ENCODE measurements at regions not wholly inside any gene's neighbourhood (a gene's known extent, or its start where the extent isn't known, plus 50 kb on each side); places are given as distances from the start of the nearest gene placed in this dataset.

GRCh38 chr19:30673336-30673735 is 301.2 kb downstream of the ZNF536 start:
- no peak for DNase-seq

- no peak for DNase-seq
Observed at GRCh38 chr19:30672926-30673325, 300.7 kb downstream of the ZNF536 start.

DNA sequence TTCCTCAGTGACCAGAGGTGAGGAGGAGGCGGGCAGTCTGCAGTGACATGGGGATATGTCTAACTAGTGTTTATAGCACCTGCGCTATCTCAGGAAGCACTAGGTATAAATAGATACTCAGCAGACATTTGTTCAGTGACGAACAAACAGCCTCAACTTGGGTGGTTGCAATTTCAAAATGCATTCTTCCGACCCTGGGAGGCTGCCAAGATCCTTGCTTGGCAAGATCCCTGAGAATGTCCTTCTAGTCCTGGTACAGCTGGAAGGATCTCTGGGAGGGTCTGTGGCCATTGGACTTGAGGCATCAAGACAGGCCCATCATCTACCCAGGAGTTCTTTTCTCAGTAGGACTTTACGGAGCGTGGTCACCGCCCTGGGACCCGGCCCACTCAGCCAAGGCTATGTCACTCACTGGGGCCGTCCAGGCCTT is 299.5 kb downstream of the ZNF536 start:
- no peak for DNase-seq

DNA sequence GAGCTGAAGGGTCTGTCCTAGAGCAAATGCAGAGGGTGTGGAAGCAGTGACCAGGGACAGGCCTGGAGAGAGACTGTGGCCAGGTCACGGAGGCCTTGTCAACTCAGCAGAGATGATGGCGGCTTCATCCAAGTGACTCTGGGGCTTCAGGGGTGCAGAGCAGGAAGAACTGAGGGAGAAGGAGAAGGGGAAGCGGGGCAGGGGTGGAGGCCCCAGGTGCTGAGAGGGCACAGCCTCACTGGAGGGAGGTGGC is 299.1 kb downstream of the ZNF536 start:
- DNase-seq: no peak

DNA sequence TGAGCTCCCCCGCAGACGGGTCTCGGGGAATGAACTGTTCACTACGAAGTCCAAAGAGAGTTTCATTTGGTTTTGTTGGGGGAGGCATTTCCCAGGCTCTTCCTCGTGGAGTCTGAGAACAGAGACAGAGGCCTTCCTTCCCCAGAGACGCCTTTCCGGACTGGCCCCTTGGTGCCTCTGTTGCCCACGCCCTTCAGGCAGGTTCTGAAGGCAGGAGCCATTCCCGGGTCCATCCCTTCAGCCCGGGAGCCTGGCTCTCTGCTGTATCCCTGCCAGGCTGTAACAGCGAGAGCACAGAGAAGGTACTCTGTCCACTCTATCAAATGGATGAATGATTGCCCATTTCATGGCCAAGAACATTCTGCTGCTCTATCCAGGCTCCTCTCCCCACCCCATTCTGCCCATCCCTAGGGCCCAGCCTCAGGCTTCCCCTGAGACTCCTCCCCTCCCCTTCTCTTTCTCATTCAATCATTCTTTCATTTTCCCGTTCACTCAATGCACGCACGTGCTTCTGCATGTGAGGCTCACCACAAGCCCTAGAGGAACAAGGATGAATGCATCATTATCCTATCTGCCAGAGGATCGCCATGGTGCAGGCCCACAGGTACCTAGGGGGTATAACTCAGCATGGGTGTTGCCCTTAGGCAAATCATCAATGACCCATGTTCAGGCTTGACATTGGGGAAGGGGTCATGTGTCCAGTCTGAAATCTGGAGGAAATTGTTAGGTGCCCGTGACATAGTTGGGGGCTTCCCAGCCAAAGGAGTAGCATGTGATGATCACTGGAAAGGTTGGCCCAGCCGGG is 298.6 kb downstream of the ZNF536 start:
- no peak for DNase-seq

GRCh38 chr19:30670011-30670329 is 297.8 kb downstream of the ZNF536 start:
- no peak for DNase-seq

- DNase-seq: peak; percentile 7 to 21
Observed at GRCh38 chr19:30669329-30670010, 297.3 kb downstream of the ZNF536 start.

GRCh38 chr19:30668521-30669155 is 296.5 kb downstream of the ZNF536 start:
- no peak for DNase-seq

DNA sequence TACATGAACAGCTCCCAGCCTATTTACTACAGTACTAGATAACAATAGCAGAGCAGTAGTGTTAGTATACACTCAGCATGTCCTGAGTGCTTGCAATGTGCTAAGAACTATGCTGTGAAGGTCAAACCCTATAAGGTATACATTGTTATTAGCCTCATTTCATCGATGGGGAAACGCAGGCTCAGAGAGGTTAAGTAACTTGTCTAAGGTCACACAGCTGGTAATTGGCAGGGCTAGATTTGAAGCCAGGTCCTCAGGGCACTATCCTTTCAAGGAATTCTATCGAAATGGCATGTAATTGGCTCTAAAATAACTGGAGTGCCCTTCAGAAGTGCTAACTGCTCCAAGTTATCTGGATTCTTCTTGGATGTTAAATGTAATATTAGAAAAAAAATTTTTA is 295.6 kb downstream of the ZNF536 start:
- no peak for DNase-seq

- DNase-seq: no peak
Observed at GRCh38 chr19:30667227-30667626, 295.0 kb downstream of the ZNF536 start.

- peak; percentile 21 to 29 for DNase-seq
Observed at GRCh38 chr19:30666301-30666803, 294.2 kb downstream of the ZNF536 start.

DNA sequence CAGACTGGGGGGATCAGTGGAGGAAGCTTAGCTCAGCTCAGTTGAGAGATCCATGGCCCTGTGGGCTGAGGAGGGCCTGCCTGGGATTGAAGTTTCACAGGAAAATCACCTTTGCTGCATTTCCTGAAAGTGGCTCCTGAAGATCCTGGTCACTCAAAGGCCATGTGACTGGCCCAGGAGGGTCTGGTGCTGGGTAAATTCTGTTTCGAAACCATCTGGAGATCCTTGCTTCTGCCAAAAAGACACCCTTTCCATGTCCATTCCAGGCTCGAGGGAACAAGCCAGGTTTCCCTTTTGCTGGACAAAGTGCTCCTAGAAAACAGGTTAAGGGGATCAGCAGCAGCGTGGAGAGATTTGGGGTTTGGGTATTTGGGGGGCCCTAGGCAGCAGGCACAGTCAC is 293.3 kb downstream of the ZNF536 start:
- no peak for DNase-seq

- no peak for DNase-seq
Observed at GRCh38 chr19:30663611-30664174, 291.5 kb downstream of the ZNF536 start.

GRCh38 chr19:30662211-30662861 is 290.2 kb downstream of the ZNF536 start:
- no peak for DNase-seq

- DNase-seq: no peak
Observed at GRCh38 chr19:30659638-30660037, 287.5 kb downstream of the ZNF536 start.

DNA sequence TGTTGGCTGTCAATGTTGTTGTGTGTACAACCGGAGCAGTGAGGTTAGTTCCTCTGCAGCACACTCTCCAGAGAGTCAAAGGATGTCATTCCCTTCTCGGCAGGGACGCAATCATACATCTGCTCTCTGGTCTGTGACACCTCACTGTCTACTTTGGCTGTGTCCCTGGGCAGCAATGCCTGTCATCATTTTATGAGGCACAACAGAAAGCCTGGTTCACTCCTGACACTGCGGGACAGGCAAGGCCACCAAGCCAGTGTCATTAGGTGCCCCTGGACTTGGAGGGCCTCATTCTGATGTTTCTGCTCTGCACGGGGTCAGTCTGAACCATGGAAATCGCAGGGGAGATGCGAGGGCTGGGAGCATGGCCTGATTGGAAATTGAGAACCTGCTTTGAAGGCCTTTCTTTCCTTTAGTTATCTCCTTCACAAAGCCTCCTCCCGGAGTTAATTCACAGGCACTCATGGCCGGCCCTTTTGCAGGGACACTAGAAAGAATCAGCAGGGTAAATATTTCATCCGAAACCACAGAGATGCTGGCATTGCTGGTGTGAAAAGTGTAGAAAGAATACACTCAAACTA is 284.4 kb downstream of the ZNF536 start:
- no peak for DNase-seq

DNA sequence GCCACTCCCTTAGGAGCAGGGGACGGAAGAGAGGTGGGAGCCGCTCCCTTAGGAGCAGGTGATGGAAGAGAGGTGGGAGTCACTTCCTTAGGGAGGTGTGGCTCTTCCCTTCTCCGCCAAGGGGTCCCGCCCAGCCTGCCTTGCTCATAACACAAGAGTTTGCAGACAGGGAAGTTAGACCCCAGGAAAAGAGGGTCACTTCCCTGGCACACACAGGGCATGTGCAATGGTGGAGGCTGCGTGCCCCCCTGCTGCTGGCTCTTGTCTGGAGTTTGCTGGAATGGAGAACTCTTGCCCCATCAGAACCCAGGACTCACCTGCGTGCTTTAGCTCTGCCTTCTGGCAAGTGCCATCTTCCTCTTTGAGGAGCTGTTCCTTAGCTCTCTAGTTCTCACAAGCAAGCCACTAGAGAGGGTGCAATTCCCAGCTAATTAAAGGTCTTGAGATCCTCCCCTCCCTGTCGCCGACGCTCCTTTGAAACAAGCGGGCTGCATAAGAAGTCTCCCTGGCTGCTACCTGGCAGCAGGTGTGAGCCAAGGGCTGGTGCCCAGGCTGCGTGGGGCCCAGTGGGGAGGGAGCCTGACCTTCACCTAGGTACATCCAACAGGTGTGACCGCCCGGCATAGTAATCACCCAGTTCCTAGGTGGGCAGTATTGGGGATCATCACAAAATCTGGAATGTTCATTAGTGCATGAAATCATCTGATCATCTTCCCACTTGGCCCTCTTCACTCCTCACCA is 281.6 kb downstream of the ZNF536 start:
- no peak for DNase-seq

DNA sequence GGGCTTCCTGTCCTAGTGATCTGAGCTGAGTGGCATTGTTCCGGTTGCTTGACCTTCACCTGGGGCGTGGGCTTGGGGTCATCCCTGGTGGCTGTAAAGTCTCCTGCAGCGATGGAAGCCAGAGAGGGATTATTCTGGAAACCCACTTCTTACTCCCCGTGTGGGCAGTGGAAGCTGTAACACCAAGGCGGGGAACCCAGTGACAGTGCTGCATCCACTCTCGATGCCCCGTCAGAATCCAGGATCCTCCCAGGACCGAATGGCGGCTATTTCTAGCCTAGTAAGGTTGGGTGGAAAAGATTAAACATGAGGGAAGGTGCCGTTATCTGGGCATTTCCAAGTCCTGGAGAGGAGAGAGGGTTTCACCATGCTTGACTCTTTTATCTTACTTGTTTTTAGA is 280.6 kb downstream of the ZNF536 start:
- DNase-seq: no peak

DNA sequence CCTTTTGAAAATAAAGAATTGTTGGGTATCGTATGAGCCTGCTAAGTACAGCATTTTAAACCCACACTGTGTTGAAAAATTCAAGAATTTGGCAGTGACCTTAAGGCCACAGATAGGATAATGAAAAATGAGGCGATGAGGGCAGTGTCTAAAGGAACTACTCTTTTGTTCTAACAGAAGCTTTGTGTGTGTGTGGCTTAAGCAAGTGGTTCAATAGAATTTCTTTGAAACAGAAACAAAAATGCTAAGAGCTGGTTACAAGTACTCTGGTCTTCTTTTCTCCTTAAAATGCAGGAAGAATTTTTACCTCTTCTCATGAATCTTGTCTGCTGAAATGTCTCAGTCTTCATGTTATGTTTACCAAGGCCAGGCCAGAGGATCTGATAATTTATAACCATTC is 279.5 kb downstream of the ZNF536 start:
- DNase-seq: no peak

GRCh38 chr19:30651066-30651465 is 278.9 kb downstream of the ZNF536 start:
- DNase-seq: no peak

DNA sequence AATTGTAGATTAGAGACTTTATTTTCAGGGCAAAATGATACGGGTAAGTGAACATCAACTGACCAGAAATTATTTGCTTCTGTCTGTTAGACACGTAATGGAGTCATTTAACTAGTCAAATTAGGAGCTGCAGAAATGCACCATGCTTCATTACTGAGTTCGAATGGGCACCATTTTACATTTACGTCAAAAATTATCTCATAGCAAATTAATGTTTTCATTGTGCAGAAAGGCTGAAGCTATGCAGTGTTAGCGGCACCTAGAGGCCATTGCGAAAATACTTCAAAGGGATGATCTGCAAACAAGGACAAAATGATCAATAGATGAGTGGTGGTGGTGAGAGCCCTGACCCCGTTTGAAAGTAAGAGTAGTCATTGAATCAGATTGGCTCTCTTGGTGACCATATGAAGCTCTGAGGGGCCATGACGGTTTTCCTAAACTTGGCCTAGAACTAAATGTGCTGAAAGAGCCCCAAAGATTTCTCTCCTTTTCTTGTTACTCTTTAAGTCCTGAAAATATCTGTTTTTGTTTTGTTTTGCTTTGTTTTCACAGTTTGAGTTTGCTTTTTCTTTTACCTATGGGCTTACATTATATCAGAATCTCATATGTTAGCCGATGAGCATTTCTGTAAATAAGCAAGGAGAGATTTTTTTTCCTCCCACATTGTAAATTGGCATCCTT is 277.9 kb downstream of the ZNF536 start:
- DNase-seq: peak in 1 of 2 donors; percentile 20
